CD4-positive, alpha-beta T cell treated with Interleukin-4 for 4 hours (primary cell): ENCODE measurements at regions not wholly inside any gene's neighbourhood (a gene's known extent, or its start where the extent isn't known, plus 50 kb on each side); places are given as distances from the start of the nearest gene placed in this dataset.

ENCODE experiments used
- DNase-seq: peaks from one replicate; pipeline ENCODE4 v3.0.0-alpha.2; 2020

GRCh38 chr2:23199115-23199918, 185.7 kb upstream of the KLHL29 start:
- DNase-seq, result no peak

- no peak for DNase-seq
These were observed 184.8 kb upstream of the KLHL29 start for GRCh38 chr2:23200068-23200786.

- no peak for DNase-seq
These were observed 184.2 kb upstream of the KLHL29 start for GRCh38 chr2:23200787-23201114.

- no peak for DNase-seq
These were observed 181.6 kb upstream of the KLHL29 start for GRCh38 chr2:23203383-23203782.

GRCh38 chr2:23204685-23205242, 180.2 kb upstream of the KLHL29 start:
- DNase-seq, result no peak

- no peak for DNase-seq
These were observed 178.3 kb upstream of the KLHL29 start for GRCh38 chr2:23206650-23207049.

- no peak for DNase-seq
These were observed 177.1 kb upstream of the KLHL29 start for GRCh38 chr2:23207871-23208270.

- DNase-seq, result no peak
These were observed 176.6 kb upstream of the KLHL29 start for GRCh38 chr2:23208339-23208738.

GRCh38 chr2:23209059-23209458, 175.9 kb upstream of the KLHL29 start:
- no peak for DNase-seq

- DNase-seq, result no peak
These were observed 172.9 kb upstream of the KLHL29 start for GRCh38 chr2:23211987-23212583.

- no peak for DNase-seq
These were observed 171.8 kb upstream of the KLHL29 start for GRCh38 chr2:23213196-23213595.

GRCh38 chr2:23215016-23215415, 170.0 kb upstream of the KLHL29 start:
- DNase-seq, result no peak

- DNase-seq, result no peak
These were observed 165.3 kb upstream of the KLHL29 start for GRCh38 chr2:23219666-23220065.

GRCh38 chr2:23220513-23221094, 164.4 kb upstream of the KLHL29 start:
- DNase-seq, result no peak

GRCh38 chr2:23221236-23221635, 163.7 kb upstream of the KLHL29 start:
- no peak for DNase-seq

GRCh38 chr2:23221901-23222300, 163.1 kb upstream of the KLHL29 start:
- no peak for DNase-seq

GRCh38 chr2:23230885-23231284, 154.1 kb upstream of the KLHL29 start:
- no peak for DNase-seq

GRCh38 chr2:23231865-23232264, 153.1 kb upstream of the KLHL29 start:
- no peak for DNase-seq

- no peak for DNase-seq
These were observed 149.7 kb upstream of the KLHL29 start for GRCh38 chr2:23235292-23235691.

- DNase-seq, result no peak
These were observed 149.2 kb upstream of the KLHL29 start for GRCh38 chr2:23235736-23236135.

GRCh38 chr2:23237147-23237546, 147.8 kb upstream of the KLHL29 start:
- no peak for DNase-seq

GRCh38 chr2:23238011-23238657, 146.8 kb upstream of the KLHL29 start:
- no peak for DNase-seq

GRCh38 chr2:23239374-23239773, 145.6 kb upstream of the KLHL29 start:
- DNase-seq, result no peak
